OCI-LY1 (cell line): ENCODE measurements at regions not wholly inside any gene's neighbourhood (a gene's known extent, or its start where the extent isn't known, plus 50 kb on each side); places are given as distances from the start of the nearest gene placed in this dataset.

Source experiments
- EZH2 ChIP-seq: fragments of 200-600 bp; sonication (generic), shearing (Covaris generic); IDR thresholded peaks from 2 replicates; pipeline ENCODE4 v1.8.0; 2017; ENCODE audit warnings: borderline replicate concordance, mixed run types, mild to moderate bottlenecking, antibody characterized with exemption, low read length, moderate library complexity, mixed read lengths
- TF ChIP-seq, protein P1 (sequence below): fragments of 200-600 bp; sonication (generic), shearing (Covaris generic); IDR thresholded peaks from 2 replicates; pipeline ENCODE4 v1.5.1; 2017; ENCODE audit warnings: mild to moderate bottlenecking, antibody characterized with exemption, low read length, moderate library complexity, mixed read lengths

DNA sequence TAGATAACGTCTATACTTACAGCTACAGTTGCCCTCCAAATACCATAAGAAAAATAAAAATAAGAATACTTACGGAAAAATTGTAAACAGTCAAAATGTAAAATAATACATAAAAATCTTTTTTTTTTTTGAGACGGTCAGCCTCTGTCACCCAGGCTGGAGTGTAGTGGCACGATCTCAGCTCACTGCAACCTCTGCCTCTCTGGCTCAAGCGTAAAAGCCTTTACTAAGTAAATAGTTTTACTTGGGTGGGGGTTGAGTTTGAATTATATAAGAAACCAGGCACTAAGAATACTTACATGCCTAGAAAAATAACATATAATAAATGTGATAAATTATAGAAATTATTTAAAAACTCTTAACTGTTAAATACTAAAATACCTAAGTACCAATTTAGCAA, 1413.0 kb upstream of the PRR20A start:
- TF ChIP-seq, protein P1, sequence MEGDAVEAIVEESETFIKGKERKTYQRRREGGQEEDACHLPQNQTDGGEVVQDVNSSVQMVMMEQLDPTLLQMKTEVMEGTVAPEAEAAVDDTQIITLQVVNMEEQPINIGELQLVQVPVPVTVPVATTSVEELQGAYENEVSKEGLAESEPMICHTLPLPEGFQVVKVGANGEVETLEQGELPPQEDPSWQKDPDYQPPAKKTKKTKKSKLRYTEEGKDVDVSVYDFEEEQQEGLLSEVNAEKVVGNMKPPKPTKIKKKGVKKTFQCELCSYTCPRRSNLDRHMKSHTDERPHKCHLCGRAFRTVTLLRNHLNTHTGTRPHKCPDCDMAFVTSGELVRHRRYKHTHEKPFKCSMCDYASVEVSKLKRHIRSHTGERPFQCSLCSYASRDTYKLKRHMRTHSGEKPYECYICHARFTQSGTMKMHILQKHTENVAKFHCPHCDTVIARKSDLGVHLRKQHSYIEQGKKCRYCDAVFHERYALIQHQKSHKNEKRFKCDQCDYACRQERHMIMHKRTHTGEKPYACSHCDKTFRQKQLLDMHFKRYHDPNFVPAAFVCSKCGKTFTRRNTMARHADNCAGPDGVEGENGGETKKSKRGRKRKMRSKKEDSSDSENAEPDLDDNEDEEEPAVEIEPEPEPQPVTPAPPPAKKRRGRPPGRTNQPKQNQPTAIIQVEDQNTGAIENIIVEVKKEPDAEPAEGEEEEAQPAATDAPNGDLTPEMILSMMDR: no peak
- TF ChIP-seq EZH2: no peak
